ENCODE measurements at regions not wholly inside any gene's neighbourhood (a gene's known extent, or its start where the extent isn't known, plus 50 kb on each side); places are given as distances from the start of the nearest gene placed in this dataset.

- H3K27me3 Mint-ChIP-seq (ENCODE audit: low read depth) = peaks cover 53% of the 10 kb centered on the region
Measured at GRCh38 chr3:13707456-13707855, 158.5 kb downstream of the FBLN2 start.

More at GRCh38 chr3:13707456-13707855, 158.5 kb downstream of the FBLN2 start:
- WGBS (ENCODE audit: extremely low coverage, insufficient read length, low lambda C conversion rate) = no CpG with 5 or more reads among the region's 5 CpGs
- Histone ChIP-seq H3K4ac (ENCODE audit: low read depth, low read length) (no peak overlapping the region), H3K56ac (ENCODE audit: insufficient read length, low read depth, low read length) (no peak overlapping the region), H2AK5ac (ENCODE audit: insufficient read length, low read length) (no peak overlapping the region), H3K79me1 (ENCODE audit: insufficient read depth, low read depth, low read length, poor library complexity, severe bottlenecking) (no peaks in the 10 kb centered on the region), H3K9me3 (ENCODE audit: control insufficient read depth, low read depth, low read length) (peaks cover 6% of the 10 kb centered on the region), H2BK5ac (ENCODE audit: insufficient read length, low read length) (no peak overlapping the region), H2BK20ac (ENCODE audit: low read depth, low read length, poor library complexity, severe bottlenecking) (no peak overlapping the region), H3K27ac (ENCODE audit: insufficient read length, low read depth, low read length) (no peak overlapping the region), H2AFZ (ENCODE audit: low read length) (no peak overlapping the region), H4K8ac (replicated peaks; ENCODE audit: insufficient read length, low read depth, low read length) (no peak overlapping the region), H3K79me2 (ENCODE audit: insufficient read depth, low read length) (no peaks in the 10 kb centered on the region), H3K4me2 (ENCODE audit: insufficient read depth, insufficient read length, low read length) (no peak overlapping the region), H4K20me1 (ENCODE audit: control insufficient read depth, insufficient read depth, insufficient read length) (no peaks in the 10 kb centered on the region), H4K91ac (ENCODE audit: insufficient read length, low read depth, low read length) (no peak overlapping the region), H3K14ac (ENCODE audit: insufficient read depth, low read length) (no peak overlapping the region), H3K23ac (ENCODE audit: insufficient read length, low read depth, low read length) (no peak overlapping the region), H3K4me1 (ENCODE audit: insufficient read depth, low read length) (no peaks in the 10 kb centered on the region), H3T11ph (ENCODE audit: low read length) (no peak overlapping the region), H3K18ac (ENCODE audit: insufficient read length, low read depth, low read length) (no peak overlapping the region), H3K9ac (ENCODE audit: extremely low read depth, insufficient read length, low read length) (no peak overlapping the region), H4K5ac (ENCODE audit: insufficient read length, low read depth, low read length) (no peak overlapping the region), H3K23me2 (ENCODE audit: insufficient read length, low read depth, low read length, poor library complexity, severe bottlenecking) (no peaks in the 10 kb centered on the region), H3K27me3 (ENCODE audit: insufficient read depth, low read length) (no peaks in the 10 kb centered on the region), H2BK15ac (ENCODE audit: low read depth, low read length) (no peak overlapping the region), H2BK120ac (ENCODE audit: low read depth, low read length, poor library complexity, severe bottlenecking) (no peak overlapping the region), H2BK12ac (ENCODE audit: insufficient read length, low read depth, low read length) (no peak overlapping the region)
- H3K4me1 Mint-ChIP-seq = no peaks in the 10 kb centered on the region
- H3K9me3 Mint-ChIP-seq = peaks cover 32 to 42% of the 10 kb centered on the region in 2 experiments; a peak in 4 of 5 replicates
- no peak overlapping the region; a peak in 1 of 7 replicates for H3K27ac Mint-ChIP-seq
- peaks cover 0 to 8% (median 0%) of the 10 kb centered on the region in 3 experiments; a peak in 2 of 7 replicates for H3K36me3 Mint-ChIP-seq (ENCODE audit: insufficient read depth in 1 of 3, low read depth in 3 of 3)
- no peak for TF ChIP-seq CTCF (conservative IDR thresholded peaks at IDR 0.05)
- H3K4me3 Mint-ChIP-seq = no peak overlapping the region
- DNase-seq = peak; percentile 5

All from H9 (cell line).